GM19463 (cell line): ENCODE measurements at regions not wholly inside any gene's neighbourhood (a gene's known extent, or its start where the extent isn't known, plus 50 kb on each side); places are given as distances from the start of the nearest gene placed in this dataset.

Experiments used
- ATAC-seq: cut with Tn5 transposase; IDR thresholded peaks from one replicate; pipeline ENCODE4 v1.9.1; 2021; ENCODE audit warnings: mild to moderate bottlenecking, moderate library complexity; ENCODE audit not compliant: unreplicated experiment

- no peak for ATAC-seq
These were observed 1376.0 kb downstream of the MAT2B start for GRCh38 chr5:164881442-164881841.

GRCh38 chr5:164885179-164885578, 1379.8 kb downstream of the MAT2B start:
- no peak for ATAC-seq

GRCh38 chr5:164893071-164893470, 1387.7 kb downstream of the MAT2B start:
- ATAC-seq, result no peak

GRCh38 chr5:164898705-164899104, 1393.3 kb downstream of the MAT2B start:
- ATAC-seq, result no peak

GRCh38 chr5:164909673-164910072, 1404.3 kb downstream of the MAT2B start:
- no peak for ATAC-seq

- no peak for ATAC-seq
These were observed 1416.3 kb downstream of the MAT2B start for GRCh38 chr5:164921722-164922121.

- ATAC-seq, result no peak
These were observed 1428.6 kb downstream of the MAT2B start for GRCh38 chr5:164934039-164934438.

- ATAC-seq, result no peak
These were observed 1429.1 kb downstream of the MAT2B start for GRCh38 chr5:164934561-164934960.

- no peak for ATAC-seq
These were observed 1435.7 kb downstream of the MAT2B start for GRCh38 chr5:164941132-164941531.

- no peak for ATAC-seq
These were observed 1445.5 kb downstream of the MAT2B start for GRCh38 chr5:164950927-164951326.

- no peak for ATAC-seq
These were observed 1446.2 kb downstream of the MAT2B start for GRCh38 chr5:164951570-164951969.

- no peak for ATAC-seq
These were observed 1453.3 kb downstream of the MAT2B start for GRCh38 chr5:164958688-164959087.

GRCh38 chr5:164959761-164960160, 1454.3 kb downstream of the MAT2B start:
- ATAC-seq, result no peak

GRCh38 chr5:164962329-164962961, 1457.0 kb downstream of the MAT2B start:
- ATAC-seq, result no peak

GRCh38 chr5:164966611-164967010, 1461.2 kb downstream of the MAT2B start:
- no peak for ATAC-seq

- ATAC-seq, result no peak
These were observed 1461.9 kb downstream of the MAT2B start for GRCh38 chr5:164967354-164967753.

GRCh38 chr5:164972973-164973372, 1467.6 kb downstream of the MAT2B start:
- no peak for ATAC-seq

- no peak for ATAC-seq
These were observed 1470.6 kb downstream of the MAT2B start for GRCh38 chr5:164975986-164976385.

- no peak for ATAC-seq
These were observed 1475.1 kb downstream of the MAT2B start for GRCh38 chr5:164980480-164980879.

GRCh38 chr5:164998142-164998541, 1492.7 kb downstream of the MAT2B start:
- no peak for ATAC-seq

GRCh38 chr5:164998590-164998989, 1493.2 kb downstream of the MAT2B start:
- no peak for ATAC-seq

GRCh38 chr5:165000479-165001190, 1495.2 kb downstream of the MAT2B start:
- no peak for ATAC-seq

- no peak for ATAC-seq
These were observed 1497.9 kb downstream of the MAT2B start for GRCh38 chr5:165003283-165003682.
